Neural crest cell (in vitro differentiated cells): ENCODE measurements at regions not wholly inside any gene's neighbourhood (a gene's known extent, or its start where the extent isn't known, plus 50 kb on each side); places are given as distances from the start of the nearest gene placed in this dataset.
A peak's percentile ranks its signal among the peaks of the same experiment; 100 is the strongest.
"Not testable (repeated sequence)": the region's sequence is repeated elsewhere in the genome, so short reads cannot be mapped to it uniquely, and the experiment has no call there.

Experiments
- DNase-seq: peaks from one replicate; pipeline ENCODE4 v3.0.0; 2021; ENCODE audit warnings: low read depth, mixed read lengths, low spot score
- H3K27ac Mint-ChIP-seq: one replicate; pipeline ENCODE4 v1.8.0; 2021; ENCODE audit warnings: mild to moderate bottlenecking, mixed read lengths; ENCODE audit not compliant: unreplicated experiment
- H3K27me3 Mint-ChIP-seq: 2 replicates; pipeline ENCODE4 v1.8.0; 2021; ENCODE audit warnings: low read depth, mild to moderate bottlenecking, mixed read lengths
- H3K36me3 Mint-ChIP-seq: 2 replicates; pipeline ENCODE4 v1.8.0; 2021; ENCODE audit warnings: low read depth, mild to moderate bottlenecking, mixed read lengths
- H3K4me1 Mint-ChIP-seq: 2 replicates; pipeline ENCODE4 v1.8.0; 2021; ENCODE audit warnings: mixed read lengths
- H3K4me3 Mint-ChIP-seq: one replicate; pipeline ENCODE4 v1.8.0; 2021; ENCODE audit warnings: mild to moderate bottlenecking, mixed read lengths
- H3K9me3 Mint-ChIP-seq: 2 replicates; pipeline ENCODE4 v1.8.0; 2021; ENCODE audit warnings: mixed read lengths
- CTCF ChIP-seq: fragments of 200-600 bp; sonication (generic); conservative IDR thresholded peaks from 2 replicates; pipeline ENCODE4 v1.5.0; 2021; ENCODE audit warnings: antibody characterized with exemption, mild to moderate bottlenecking

- TF ChIP-seq CTCF: no peak
- Mint-ChIP-seq H3K27ac (no peak overlapping the region), H3K9me3 (peaks cover 7% of the 10 kb centered on the region), H3K4me3 (no peak overlapping the region), H3K27me3 (no peaks in the 10 kb centered on the region), H3K36me3 (peaks cover 5% of the 10 kb centered on the region), H3K4me1 (peaks cover 9% of the 10 kb centered on the region)
- DNase-seq: no peak
These were observed 196.7 kb upstream of the KLF3 start for GRCh38 chr4:38467296-38467695.

GRCh38 chr4:38468339-38468866 is 195.6 kb upstream of the KLF3 start:
- no peak for DNase-seq
- Mint-ChIP-seq H3K27ac (no peak overlapping the region), H3K36me3 (peaks cover 5% of the 10 kb centered on the region), H3K27me3 (no peaks in the 10 kb centered on the region), H3K9me3 (peaks cover 5% of the 10 kb centered on the region), H3K4me3 (no peak overlapping the region), H3K4me1 (peaks cover 9% of the 10 kb centered on the region)
- TF ChIP-seq CTCF: no peak

- Mint-ChIP-seq H3K27ac (no peak overlapping the region), H3K4me1 (peaks cover 5% of the 10 kb centered on the region), H3K4me3 (no peak overlapping the region), H3K27me3 (no peaks in the 10 kb centered on the region), H3K9me3 (peaks cover 5% of the 10 kb centered on the region), H3K36me3 (peaks cover 5% of the 10 kb centered on the region)
- no peak for TF ChIP-seq CTCF
- DNase-seq: no peak
These were observed 194.6 kb upstream of the KLF3 start for GRCh38 chr4:38469410-38469809.

GRCh38 chr4:38470735-38471262 is 193.2 kb upstream of the KLF3 start:
- Mint-ChIP-seq H3K4me1 (no peaks in the 10 kb centered on the region), H3K9me3 (peaks cover 13% of the 10 kb centered on the region), H3K36me3 (peaks cover 8% of the 10 kb centered on the region), H3K27me3 (no peaks in the 10 kb centered on the region), H3K4me3 (no peak overlapping the region), H3K27ac (no peak overlapping the region)
- TF ChIP-seq CTCF: no peak
- DNase-seq: no peak

GRCh38 chr4:38482696-38483095 is 181.3 kb upstream of the KLF3 start:
- H3K9me3 Mint-ChIP-seq: peaks cover 6% of the 10 kb centered on the region
- no peaks in the 10 kb centered on the region for H3K4me1 Mint-ChIP-seq
- no peak for DNase-seq
- peak overlapping the region; percentile 5 for H3K27ac Mint-ChIP-seq
- no peak overlapping the region for H3K4me3 Mint-ChIP-seq
- TF ChIP-seq CTCF: no peak
- no peaks in the 10 kb centered on the region for H3K27me3 Mint-ChIP-seq
- H3K36me3 Mint-ChIP-seq: peaks cover 7% of the 10 kb centered on the region

- not testable (repeated sequence) for H3K9me3 Mint-ChIP-seq, DNase-seq, H3K27me3 Mint-ChIP-seq, H3K27ac Mint-ChIP-seq, H3K4me1 Mint-ChIP-seq, H3K36me3 Mint-ChIP-seq, H3K4me3 Mint-ChIP-seq
These were observed 180.4 kb upstream of the KLF3 start for GRCh38 chr4:38483628-38484027.
